Cardiac fibroblast (primary cell): ENCODE measurements at regions not wholly inside any gene's neighbourhood (a gene's known extent, or its start where the extent isn't known, plus 50 kb on each side); places are given as distances from the start of the nearest gene placed in this dataset.

Source experiments
- DNase-seq, 2 donors: peaks; one replicate each; pipeline versions ENCODE4 v3.0.0 to v3.0.0-alpha.2; 2010; ENCODE audit warnings: low read depth in 2 of 2
- H3K4me3 ChIP-seq, 2 donors: replicated peaks in 1 of 2; 1 replicate in 1 of 2; 2 replicates in 1 of 2; pipeline ENCODE4 v1.5.1; 2011; ENCODE audit warnings: low read depth in 2 of 2, low read length in 2 of 2, mild to moderate bottlenecking in 2 of 2, moderate library complexity in 1 of 2
- TF ChIP-seq, protein P1 (sequence below): IDR thresholded peaks from one replicate; pipeline ENCODE4 v1.5.1; 2011; ENCODE audit warnings: low read depth, mild to moderate bottlenecking, low read length, inconsistent platforms

DNA sequence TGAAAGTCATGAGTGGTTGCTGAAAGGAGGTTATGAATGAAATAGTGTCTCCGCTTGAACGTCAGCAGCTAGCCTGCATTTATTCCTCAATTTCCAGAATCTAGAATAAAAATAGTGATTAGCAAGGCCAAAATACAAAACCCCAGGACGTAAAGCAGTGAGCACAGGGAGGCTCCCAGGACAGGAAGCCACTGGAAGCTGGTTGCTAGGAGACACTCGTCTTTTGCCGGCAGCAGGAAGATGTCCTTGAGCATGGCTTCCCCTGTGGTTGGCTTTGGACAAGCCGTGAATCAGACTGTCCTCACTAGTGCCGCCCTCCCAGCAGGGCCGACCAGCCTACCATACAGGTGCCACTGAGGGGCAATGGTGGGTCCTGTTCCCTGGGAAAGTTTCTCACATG, 374.4 kb downstream of the MTX2 start:
- no peak overlapping the region for H3K4me3 ChIP-seq
- peak in 1 of 2 donors; percentile 55 for DNase-seq
- TF ChIP-seq, protein P1, sequence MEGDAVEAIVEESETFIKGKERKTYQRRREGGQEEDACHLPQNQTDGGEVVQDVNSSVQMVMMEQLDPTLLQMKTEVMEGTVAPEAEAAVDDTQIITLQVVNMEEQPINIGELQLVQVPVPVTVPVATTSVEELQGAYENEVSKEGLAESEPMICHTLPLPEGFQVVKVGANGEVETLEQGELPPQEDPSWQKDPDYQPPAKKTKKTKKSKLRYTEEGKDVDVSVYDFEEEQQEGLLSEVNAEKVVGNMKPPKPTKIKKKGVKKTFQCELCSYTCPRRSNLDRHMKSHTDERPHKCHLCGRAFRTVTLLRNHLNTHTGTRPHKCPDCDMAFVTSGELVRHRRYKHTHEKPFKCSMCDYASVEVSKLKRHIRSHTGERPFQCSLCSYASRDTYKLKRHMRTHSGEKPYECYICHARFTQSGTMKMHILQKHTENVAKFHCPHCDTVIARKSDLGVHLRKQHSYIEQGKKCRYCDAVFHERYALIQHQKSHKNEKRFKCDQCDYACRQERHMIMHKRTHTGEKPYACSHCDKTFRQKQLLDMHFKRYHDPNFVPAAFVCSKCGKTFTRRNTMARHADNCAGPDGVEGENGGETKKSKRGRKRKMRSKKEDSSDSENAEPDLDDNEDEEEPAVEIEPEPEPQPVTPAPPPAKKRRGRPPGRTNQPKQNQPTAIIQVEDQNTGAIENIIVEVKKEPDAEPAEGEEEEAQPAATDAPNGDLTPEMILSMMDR = no peak

DNA sequence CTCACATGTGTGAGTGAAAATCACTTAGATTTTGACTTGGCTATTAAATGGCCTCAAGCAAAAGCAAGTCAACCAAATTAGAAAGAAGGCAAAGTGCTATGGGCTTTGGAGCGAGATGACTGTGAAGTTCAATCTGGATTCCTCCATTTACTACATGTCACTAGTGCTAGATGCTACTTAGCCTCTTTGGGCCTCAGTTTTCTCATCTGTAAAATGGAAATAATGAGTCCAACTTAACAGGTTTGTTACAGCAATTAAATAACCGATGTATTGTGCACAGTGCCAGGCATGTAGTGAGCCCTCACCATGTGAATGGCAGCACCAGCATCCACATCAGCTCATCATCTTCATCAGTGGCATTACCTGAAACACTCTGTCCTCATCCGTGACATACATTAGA, 376.3 kb downstream of the MTX2 start:
- no peak overlapping the region for H3K4me3 ChIP-seq
- no peak for DNase-seq
- TF ChIP-seq, protein P1 = no peak

DNA sequence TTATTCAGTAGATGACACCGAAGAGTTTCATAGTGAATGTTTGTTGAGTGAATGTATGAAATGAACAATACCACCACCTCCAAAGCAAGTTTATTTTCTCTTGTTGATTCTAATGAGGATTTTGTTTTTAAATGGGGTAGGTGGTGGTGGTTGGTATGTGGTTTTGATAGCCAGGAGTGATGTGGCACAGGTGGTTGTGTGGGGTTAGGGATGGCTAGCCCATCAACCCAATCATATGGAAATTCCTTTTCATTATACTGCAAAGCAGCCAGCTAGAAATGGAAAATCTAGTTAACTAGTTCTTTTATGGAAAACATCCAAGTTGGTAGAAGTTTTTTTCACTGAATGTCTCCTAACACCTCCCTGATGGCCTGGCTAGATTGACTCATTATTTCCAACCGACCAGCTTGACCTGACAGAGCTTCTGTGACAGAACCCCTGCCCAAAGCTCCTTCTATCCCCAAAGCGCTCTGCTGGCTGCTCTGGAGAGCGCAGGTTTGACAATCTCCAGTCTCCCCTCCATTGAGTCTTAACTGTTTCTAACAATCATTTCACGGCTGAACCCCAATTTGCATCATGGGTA, 376.9 kb downstream of the MTX2 start:
- no peak for DNase-seq
- H3K4me3 ChIP-seq = no peak overlapping the region
- TF ChIP-seq, protein P1 = no peak

DNA sequence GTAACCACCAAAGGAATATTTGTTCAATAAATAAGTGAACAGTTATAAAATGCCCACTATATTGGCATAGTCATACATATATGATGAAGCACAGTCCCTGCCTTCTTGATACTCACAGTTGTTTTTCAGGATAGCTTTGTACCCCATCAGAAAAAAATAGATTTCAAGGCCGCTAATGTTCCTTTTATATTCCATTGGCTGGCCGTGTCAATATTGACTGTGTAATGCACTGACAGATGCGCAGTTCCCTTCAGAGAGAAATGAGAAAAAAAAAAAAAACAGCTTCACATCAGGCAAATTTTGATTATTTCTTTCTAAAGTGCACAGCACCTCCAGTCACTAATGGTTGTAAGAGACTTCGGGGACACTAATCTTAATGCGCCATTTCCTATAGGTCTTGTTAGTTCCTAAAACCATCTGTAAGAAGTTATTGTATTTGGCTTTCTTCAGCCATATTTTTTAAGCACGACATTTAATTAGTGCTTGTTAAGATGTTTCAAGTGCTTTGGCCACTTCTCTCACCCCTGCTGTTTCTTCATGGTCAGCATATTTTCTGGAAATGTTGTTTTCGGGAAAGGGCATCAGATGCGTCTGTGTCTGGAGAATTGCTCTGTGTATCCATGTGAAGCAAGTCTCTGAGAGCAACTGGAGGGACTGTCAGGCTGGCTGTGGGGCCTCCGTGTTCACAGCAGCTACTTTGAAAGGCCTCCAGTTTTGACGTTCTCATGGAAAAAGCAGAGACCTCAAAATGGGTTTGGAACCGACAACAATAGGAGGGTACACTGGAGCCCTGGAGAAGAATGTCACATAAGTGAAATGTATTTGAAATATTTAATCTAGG, 378.3 kb downstream of the MTX2 start:
- DNase-seq = no peak
- TF ChIP-seq, protein P1 = no peak
- no peak overlapping the region for H3K4me3 ChIP-seq

DNA sequence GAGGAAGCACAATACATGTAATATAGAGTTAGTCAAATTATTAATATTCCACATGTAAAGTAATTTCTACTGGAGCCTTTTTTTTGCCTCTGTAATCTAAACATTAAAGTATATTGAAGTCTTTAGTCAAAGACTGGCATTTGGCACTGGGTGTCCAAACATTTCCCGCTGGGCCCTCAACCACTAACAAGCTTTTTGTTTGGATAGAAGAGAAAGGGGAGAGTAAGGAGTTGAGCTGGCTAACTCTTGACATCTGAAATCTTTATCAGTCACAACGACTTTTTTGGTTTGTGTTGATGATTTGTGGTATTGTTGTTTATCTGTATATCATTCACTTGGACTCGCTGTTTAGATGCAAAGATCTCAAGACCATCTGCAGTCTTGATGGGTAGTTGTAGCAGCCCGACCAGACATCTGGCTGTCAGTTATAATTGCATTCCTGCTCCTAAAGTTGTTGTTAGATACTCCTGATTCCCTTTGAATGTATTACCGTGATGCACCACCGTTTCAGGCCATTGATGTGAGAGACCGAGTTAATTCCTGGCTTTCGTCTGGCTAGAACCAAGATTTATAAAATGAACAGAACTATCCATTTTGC, 379.6 kb downstream of the MTX2 start:
- DNase-seq = no peak
- H3K4me3 ChIP-seq = no peak overlapping the region
- TF ChIP-seq, protein P1 = no peak

DNA sequence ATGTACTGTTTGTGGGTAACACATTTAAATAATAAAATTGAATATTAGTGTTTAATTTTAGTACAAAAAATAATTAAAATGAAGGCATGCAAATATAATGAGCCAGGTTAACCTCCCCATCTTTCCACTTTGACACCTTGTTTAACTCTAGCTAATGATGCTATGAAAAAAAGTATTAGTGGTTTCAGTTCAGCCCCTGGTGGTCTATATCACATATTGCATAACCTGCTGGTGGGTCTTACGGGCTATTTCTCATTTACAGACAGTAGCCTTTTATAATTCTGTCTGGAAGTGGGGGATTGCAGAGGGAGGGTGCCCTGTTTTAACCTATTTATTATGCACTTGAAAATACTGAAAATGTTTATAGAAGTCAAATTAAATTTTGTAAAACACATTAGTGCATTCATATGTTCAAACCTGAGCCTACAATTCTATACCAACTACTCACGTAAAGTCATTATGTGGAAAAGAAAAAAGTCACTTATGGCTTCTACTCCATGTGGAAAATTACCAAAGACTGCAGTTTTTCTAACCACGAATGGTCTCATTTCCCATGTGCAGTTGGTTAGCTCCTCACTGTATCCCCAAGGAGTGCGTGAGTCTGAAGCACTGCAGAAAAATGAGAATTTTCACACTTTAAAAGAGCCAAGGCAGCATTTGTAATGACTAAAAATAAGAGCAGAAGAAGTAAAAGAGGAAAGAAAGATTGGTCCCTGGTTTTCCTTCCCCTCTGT, 381.0 kb downstream of the MTX2 start:
- DNase-seq = no peak
- no peak overlapping the region for H3K4me3 ChIP-seq
- TF ChIP-seq, protein P1 = no peak
